ENCODE measurements at regions not wholly inside any gene's neighbourhood (a gene's known extent, or its start where the extent isn't known, plus 50 kb on each side); places are given as distances from the start of the nearest gene placed in this dataset.

GRCh38 chr7:12772768-12773167, 85.3 kb downstream of the ARL4A start (continued):
- TF ChIP-seq ZNF462 (CRISPR knock-in tag; IDR thresholded peaks at IDR 0.05) (no peak), CREB1 (CRISPR knock-in tag; IDR thresholded peaks at IDR 0.05; ENCODE audit: low read depth) (no peak), POLR2AphosphoS5 (IDR thresholded peaks at IDR 0.05; ENCODE audit: low read depth) (no peak), EZH2phosphoT487 (IDR thresholded peaks at IDR 0.05; ENCODE audit: unreplicated experiment) (no peak), ZNF331 (CRISPR knock-in tag; IDR thresholded peaks at IDR 0.05; ENCODE audit: low read depth) (no peak)

- Histone ChIP-seq H3K9me2 (ENCODE audit: insufficient read depth) (0 out of 2 replicates have a peak, but pooled peaks cover 6% of the 10 kb centered on the region), H3K27ac (ENCODE audit: low read depth) (no peak overlapping the region), H3K4me1 (ENCODE audit: insufficient read depth) (peaks cover under 1% of the 10 kb centered on the region; the same call in 1 of the 2 replicates), H3K4me2 (no peak overlapping the region), H2AFZ (0 out of 2 replicates have a peak overlapping the region, but pooled peaks have one; percentile 43), H4K20me1 (replicated peaks; ENCODE audit: insufficient read depth) (no peaks in the 10 kb centered on the region), H3K27me3 (ENCODE audit: insufficient read depth) (no peaks in the 10 kb centered on the region), H3K79me2 (replicated peaks; ENCODE audit: insufficient read depth) (no peaks in the 10 kb centered on the region), H3K36me3 (ENCODE audit: insufficient read depth) (no peaks in the 10 kb centered on the region), H3F3A (replicated peaks; ENCODE audit: low read depth) (no peaks in the 10 kb centered on the region), H3K4me3 (no peak overlapping the region)
- no peak for DNase-seq (ENCODE audit: low spot score)
- ATAC-seq = no peak
- H3K27me3 Mint-ChIP-seq (ENCODE audit: insufficient read depth, low read depth, poor library complexity) = no peaks in the 10 kb centered on the region
- peaks cover 10% of the 10 kb centered on the region; the same call in 2 of the 3 replicates for H3K9me3 Mint-ChIP-seq
- TF ChIP-seq EZH2phosphoT487 (IDR thresholded peaks at IDR 0.05; ENCODE audit: unreplicated experiment) = no peak
- TF ChIP-seq NANOG (IDR thresholded peaks at IDR 0.05; ENCODE audit: borderline replicate concordance) = no peak
- no peak for TF ChIP-seq POLR2AphosphoS5 (IDR thresholded peaks at IDR 0.05; ENCODE audit: low read depth)
- no peak for TF ChIP-seq ZNF462 (CRISPR knock-in tag; IDR thresholded peaks at IDR 0.05)
- TF ChIP-seq, protein P1, sequence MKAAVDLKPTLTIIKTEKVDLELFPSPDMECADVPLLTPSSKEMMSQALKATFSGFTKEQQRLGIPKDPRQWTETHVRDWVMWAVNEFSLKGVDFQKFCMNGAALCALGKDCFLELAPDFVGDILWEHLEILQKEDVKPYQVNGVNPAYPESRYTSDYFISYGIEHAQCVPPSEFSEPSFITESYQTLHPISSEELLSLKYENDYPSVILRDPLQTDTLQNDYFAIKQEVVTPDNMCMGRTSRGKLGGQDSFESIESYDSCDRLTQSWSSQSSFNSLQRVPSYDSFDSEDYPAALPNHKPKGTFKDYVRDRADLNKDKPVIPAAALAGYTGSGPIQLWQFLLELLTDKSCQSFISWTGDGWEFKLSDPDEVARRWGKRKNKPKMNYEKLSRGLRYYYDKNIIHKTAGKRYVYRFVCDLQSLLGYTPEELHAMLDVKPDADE (IDR thresholded peaks at IDR 0.05) = no peak
- peaks cover 2% of the 10 kb centered on the region for H3K4me1 Mint-ChIP-seq
- peaks cover 12% of the 10 kb centered on the region; the same call in 2 of the 3 replicates for H3K36me3 Mint-ChIP-seq (ENCODE audit: low read depth)
- H3K4me3 Mint-ChIP-seq = no peak overlapping the region
- no peak overlapping the region for H3K27ac Mint-ChIP-seq
These were observed 89.8 kb downstream of the ARL4A start for GRCh38 chr7:12777257-12777656.

Measured in GM23338 (cell line).